Esophagus squamous epithelium (tissue), 4 donors: ENCODE measurements at regions not wholly inside any gene's neighbourhood (a gene's known extent, or its start where the extent isn't known, plus 50 kb on each side); places are given as distances from the start of the nearest gene placed in this dataset.

ENCODE experiments used
- CTCF ChIP-seq, 6 experiments: fragments of 450-650 bp in 4 of 6; fragments of 200-600 bp in 2 of 6; sonication (generic) in 2 of 6; IDR thresholded peaks; one replicate each; pipeline ENCODE4 v1.5.1; 2016 to 2019; ENCODE audit warnings: antibody characterized with exemption in 6 of 6, mild to moderate bottlenecking in 4 of 6, moderate library complexity in 4 of 6
- POLR2A ChIP-seq, 4 donors: fragments of 450-650 bp; IDR thresholded peaks; one replicate each; pipeline ENCODE4 v1.6.1; 2017; ENCODE audit warnings: antibody characterized with exemption in 4 of 4, mild to moderate bottlenecking in 4 of 4, moderate library complexity in 3 of 4

GRCh38 chr16:64887651-64888050, 234.2 kb downstream of the CDH11 start:
- TF ChIP-seq CTCF (IDR thresholded peaks at IDR 0.05) = no peak
- no peak for TF ChIP-seq POLR2A (IDR thresholded peaks at IDR 0.05)
